Vagina (tissue), 2 donors: ENCODE measurements at regions not wholly inside any gene's neighbourhood (a gene's known extent, or its start where the extent isn't known, plus 50 kb on each side); places are given as distances from the start of the nearest gene placed in this dataset.

Experiments
- CTCF ChIP-seq, 3 experiments: fragments of 450-650 bp in 2 of 3; fragments of 200-600 bp in 1 of 3; sonication (generic) in 1 of 3; IDR thresholded peaks; one replicate each; pipeline ENCODE4 v1.5.1; 2017 to 2019; ENCODE audit warnings: antibody characterized with exemption in 3 of 3, mild to moderate bottlenecking in 2 of 3, moderate library complexity in 2 of 3
- POLR2A ChIP-seq, 2 donors: fragments of 450-650 bp; IDR thresholded peaks; one replicate each; pipeline ENCODE4 v1.6.1; 2017; ENCODE audit warnings: antibody characterized with exemption in 2 of 2, mild to moderate bottlenecking in 2 of 2, moderate library complexity in 2 of 2

- TF ChIP-seq POLR2A (IDR thresholded peaks at IDR 0.05) (no peak), CTCF (IDR thresholded peaks at IDR 0.05) (no peak)
These were observed 401.1 kb upstream of the TRPC7 start for GRCh38 chr5:136766456-136766855.
